DMS53 treated with DMSO at 0.1 percent for 48 hours (cell line): ENCODE measurements at regions not wholly inside any gene's neighbourhood (a gene's known extent, or its start where the extent isn't known, plus 50 kb on each side); places are given as distances from the start of the nearest gene placed in this dataset.

Source experiments
- DNase-seq: peaks from one replicate; lab custom pipeline; 2025; ENCODE audit not compliant: unreplicated experiment; lab: John Stamatoyannopoulos, UW

- DNase-seq, result no peak
Measured at GRCh38 chr15:38164507-38164906, 88.1 kb upstream of the SPRED1 start.

- no peak for DNase-seq
Measured at GRCh38 chr15:38168467-38169070, 84.1 kb upstream of the SPRED1 start.

GRCh38 chr15:38171973-38172372 is 80.7 kb upstream of the SPRED1 start:
- DNase-seq, result no peak

- DNase-seq, result no peak
Measured at GRCh38 chr15:38174691-38175090, 77.9 kb upstream of the SPRED1 start.

GRCh38 chr15:38176155-38176554 is 76.5 kb upstream of the SPRED1 start:
- peak; percentile 11 for DNase-seq

- DNase-seq, result no peak
Measured at GRCh38 chr15:38176691-38177090, 75.9 kb upstream of the SPRED1 start.

- peak; percentile 11 for DNase-seq
Measured at GRCh38 chr15:38182900-38183299, 69.7 kb upstream of the SPRED1 start.

GRCh38 chr15:38186507-38186906 is 66.1 kb upstream of the SPRED1 start:
- peak; percentile 21 for DNase-seq

- DNase-seq, result peak; percentile 62
Measured at GRCh38 chr15:38187630-38188313, 64.9 kb upstream of the SPRED1 start.

GRCh38 chr15:38189671-38190295 is 62.9 kb upstream of the SPRED1 start:
- no peak for DNase-seq

GRCh38 chr15:38190501-38190900 is 62.1 kb upstream of the SPRED1 start:
- peak; percentile 81 for DNase-seq

GRCh38 chr15:38192496-38192895 is 60.1 kb upstream of the SPRED1 start:
- DNase-seq, result no peak

GRCh38 chr15:38193496-38193895 is 59.1 kb upstream of the SPRED1 start:
- no peak for DNase-seq

GRCh38 chr15:38195191-38195901 is 57.3 kb upstream of the SPRED1 start:
- DNase-seq, result no peak

- no peak for DNase-seq
Measured at GRCh38 chr15:38196076-38196475, 56.6 kb upstream of the SPRED1 start.

GRCh38 chr15:38197553-38197952 is 55.1 kb upstream of the SPRED1 start:
- DNase-seq, result no peak

GRCh38 chr15:38201714-38202113 is 50.9 kb upstream of the SPRED1 start:
- no peak for DNase-seq

- no peak for DNase-seq
Measured at GRCh38 chr15:38202361-38202760, 50.3 kb upstream of the SPRED1 start.
